HepG2 (cell line): ENCODE measurements at regions not wholly inside any gene's neighbourhood (a gene's known extent, or its start where the extent isn't known, plus 50 kb on each side); places are given as distances from the start of the nearest gene placed in this dataset.

Source experiments
- ATAC-seq: fragments of 200-7000 bp; cut with Tn5 transposase; 3 replicates; pipeline ENCODE4 v1.9.1; 2020; ENCODE audit warnings: mild to moderate bottlenecking, moderate library complexity
- BruUV-seq: library from RNA; stranded (reverse); fragments of 400-500 nt; replicated peaks from 2 replicates; lab custom pipeline; 2021; lab: Mats Ljungman, UMichigan
- CTCF ChIA-PET: fragments of 300-600 bp; formaldehyde crosslinking; extraction: SDS; loops from one replicate; lab custom pipeline; 2021; ENCODE audit warnings: low total read pairs, inconsistent platforms, low intra/inter-chr PET ratio; lab: Yijun Ruan, JAX
- POLR2A ChIA-PET: fragments of 350-600 bp; sonication (Branson Sonifier 250); formaldehyde crosslinking; loops from one replicate; lab custom pipeline; 2020; ENCODE audit warnings: antibody characterized with exemption, inconsistent platforms; lab: Yijun Ruan, JAX
- DNase-seq: peaks from one replicate; pipeline ENCODE4 v3.0.0-alpha.2; 2015; ENCODE audit warnings: low spot score
- FAIRE-seq: peaks from 3 replicates; lab custom pipeline; 2011; peaks lifted over from hg19 to GRCh38; lab: Jason Lieb, UNC
- H2AFZ ChIP-seq: one replicate; pipeline ENCODE4 v1.6.1; 2011; ENCODE audit warnings: low read length, inconsistent platforms
- H3K27ac ChIP-seq: fragments of 300-600 bp; 3 replicates; pipeline ENCODE4 v1.8.0; 2011; ENCODE audit warnings: mixed run types, mild to moderate bottlenecking, mixed read lengths, low read length, inconsistent platforms; ENCODE audit not compliant: insufficient read depth; ENCODE audit errors: extremely low read length
- H3K27me3 ChIP-seq, 2 experiments: fragments of 200-600 bp in 1 of 2; 2 replicates in 1 of 2; 3 replicates in 1 of 2; pipeline versions ENCODE4 v1.6.0 to v1.8.0; 2011; ENCODE audit warnings: low read length in 2 of 2, mild to moderate bottlenecking in 2 of 2, moderate library complexity in 2 of 2, inconsistent platforms in 1 of 2; ENCODE audit not compliant: insufficient read depth in 2 of 2, control insufficient read depth in 1 of 2
- H3K36me3 ChIP-seq, 2 experiments: fragments of 200-600 bp in 1 of 2; replicated peaks in 1 of 2; 2 replicates in 1 of 2; 3 replicates in 1 of 2; pipeline versions ENCODE4 v1.5.1 to v1.8.0; 2011; ENCODE audit warnings: low read length in 2 of 2, inconsistent platforms in 1 of 2; ENCODE audit not compliant: insufficient read depth in 2 of 2, control insufficient read depth in 1 of 2
- H3K4me1 ChIP-seq: 2 replicates; pipeline ENCODE4 v1.5.1; 2012; ENCODE audit warnings: low read length, inconsistent platforms; ENCODE audit not compliant: insufficient read depth
- H3K4me2 ChIP-seq: 2 replicates; pipeline ENCODE4 v1.6.0; 2011; ENCODE audit warnings: low read depth, low read length, inconsistent platforms
- H3K4me3 ChIP-seq, 3 experiments: fragments of 200-600 bp in 1 of 3; sonication (generic), shearing (Covaris generic) in 1 of 3; replicated peaks in 1 of 3; 2 replicates each; pipeline ENCODE4 v1.5.1; 2011 to 2016; ENCODE audit warnings: low read length in 3 of 3, inconsistent platforms in 2 of 3, low read depth in 2 of 3, mild to moderate bottlenecking in 2 of 3, control low read depth in 1 of 3, mixed read lengths in 1 of 3; ENCODE audit not compliant: insufficient read depth in 1 of 3
- H3K79me2 ChIP-seq: one replicate; pipeline ENCODE4 v1.6.1; 2011; ENCODE audit warnings: low read length, inconsistent platforms; ENCODE audit not compliant: insufficient read depth
- H3K9ac ChIP-seq: 2 replicates; pipeline ENCODE4 v1.6.0; 2011; ENCODE audit warnings: mild to moderate bottlenecking, low read depth, low read length, inconsistent platforms; ENCODE audit not compliant: insufficient read depth
- H3K9me3 ChIP-seq: 2 replicates; pipeline ENCODE4 v1.5.1; 2012; ENCODE audit warnings: mild to moderate bottlenecking, low read length
- H4K20me1 ChIP-seq: 2 replicates; pipeline ENCODE4 v1.6.0; 2011; ENCODE audit warnings: inconsistent platforms, mild to moderate bottlenecking, low read length, moderate library complexity; ENCODE audit not compliant: insufficient read depth
- HDAC6 ChIP-seq: fragments of 200-600 bp; sonication (generic); IDR thresholded peaks from 2 replicates; pipeline ENCODE4 v1.7.0; 2017; ENCODE audit warnings: mild to moderate bottlenecking, antibody characterized with exemption, low read length, low read depth
- MEIS2 ChIP-seq: sonication (generic); formaldehyde crosslinking; IDR thresholded peaks from 2 replicates; pipeline ENCODE4 v1.9.0; 2021; ENCODE audit warnings: mild to moderate bottlenecking, missing genetic modification reagents
- WGBS: methylation state at CpG from one replicate; pipeline ENCODE4 v1.1.6; 2017; ENCODE audit warnings: low lambda C conversion rate; 5-methylcytosine and 5-hydroxymethylcytosine counted together
- in situ Hi-C: cut with HindIII; loops from 2 replicates; pipeline ENCODE4 v1.10.0; 2017; ENCODE audit warnings: low pct_unique_long_range_greater_than_20kb; ENCODE audit not compliant: extremely low pct_ligation_motif_present
- intact Hi-C: fragments of 100-400 bp; cut with micrococcal nuclease; formaldehyde crosslinking; loops from one replicate; pipeline ENCODE4 v1.10.0; 2022; ENCODE audit not compliant: unreplicated experiment
- TF ChIP-seq, protein P1 (sequence below): sonication (generic); formaldehyde crosslinking; IDR thresholded peaks from 2 replicates; pipeline ENCODE4 v1.4.0; 2020; ENCODE audit warnings: mild to moderate bottlenecking, missing genetic modification reagents
- TF ChIP-seq, protein P2 (sequence below): sonication (generic); formaldehyde crosslinking; IDR thresholded peaks from 2 replicates; pipeline ENCODE4 v1.4.0; 2020; ENCODE audit warnings: missing genetic modification reagents

DNA sequence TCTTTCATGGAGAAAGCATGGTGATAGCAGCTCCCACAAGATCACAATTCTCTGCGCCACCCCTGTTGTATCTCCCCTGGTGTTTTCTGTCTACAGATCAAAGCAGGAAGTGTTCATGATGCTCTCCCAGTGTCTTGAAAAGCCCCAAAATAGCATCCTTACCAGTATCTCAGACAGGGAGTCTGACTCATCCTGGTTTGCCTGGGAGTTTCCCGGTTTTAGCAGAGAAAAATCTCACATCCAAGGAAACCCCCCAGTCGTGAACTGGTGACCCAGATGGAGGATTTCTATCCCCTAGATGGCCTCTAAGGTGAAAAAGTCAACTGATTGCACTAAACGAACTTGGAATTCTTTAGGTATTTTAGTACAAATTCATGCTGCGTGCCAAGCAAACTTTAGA lies 64.3 kb upstream of the NR0B1 start:
- Histone ChIP-seq H3K36me3 (no peaks in the 10 kb centered on the region), H3K9ac (no peak overlapping the region), H3K9me3 (no peaks in the 10 kb centered on the region), H4K20me1 (no peaks in the 10 kb centered on the region), H3K4me2 (no peak overlapping the region), H3K27me3 (no peaks in the 10 kb centered on the region; a peak in 1 of 5 replicates), H3K27ac (no peak overlapping the region), H3K4me1 (no peaks in the 10 kb centered on the region), H2AFZ (no peak overlapping the region), H3K79me2 (no peaks in the 10 kb centered on the region), H3K4me3 (no peak overlapping the region)
- no TSS peak for BruUV-seq
- WGBS = 0% methylated on average over 4 of the region's 5 CpGs
- ATAC-seq (no peak), FAIRE-seq (no peak), DNase-seq (no peak)
- intact Hi-C loops (no loop called here), in situ Hi-C loops (no loop called here)
- TF ChIP-seq MEIS2 (CRISPR knock-in tag) = no peak
- TF ChIP-seq, protein P1, sequence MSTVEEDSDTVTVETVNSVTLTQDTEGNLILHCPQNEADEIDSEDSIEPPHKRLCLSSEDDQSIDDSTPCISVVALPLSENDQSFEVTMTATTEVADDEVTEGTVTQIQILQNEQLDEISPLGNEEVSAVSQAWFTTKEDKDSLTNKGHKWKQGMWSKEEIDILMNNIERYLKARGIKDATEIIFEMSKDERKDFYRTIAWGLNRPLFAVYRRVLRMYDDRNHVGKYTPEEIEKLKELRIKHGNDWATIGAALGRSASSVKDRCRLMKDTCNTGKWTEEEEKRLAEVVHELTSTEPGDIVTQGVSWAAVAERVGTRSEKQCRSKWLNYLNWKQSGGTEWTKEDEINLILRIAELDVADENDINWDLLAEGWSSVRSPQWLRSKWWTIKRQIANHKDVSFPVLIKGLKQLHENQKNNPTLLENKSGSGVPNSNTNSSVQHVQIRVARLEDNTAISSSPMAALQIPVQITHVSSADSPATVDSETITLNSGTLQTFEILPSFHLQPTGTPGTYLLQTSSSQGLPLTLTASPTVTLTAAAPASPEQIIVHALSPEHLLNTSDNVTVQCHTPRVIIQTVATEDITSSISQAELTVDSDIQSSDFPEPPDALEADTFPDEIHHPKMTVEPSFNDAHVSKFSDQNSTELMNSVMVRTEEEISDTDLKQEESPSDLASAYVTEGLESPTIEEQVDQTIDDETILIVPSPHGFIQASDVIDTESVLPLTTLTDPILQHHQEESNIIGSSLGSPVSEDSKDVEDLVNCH (CRISPR knock-in tag) = no peak
- TF ChIP-seq, protein P2, sequence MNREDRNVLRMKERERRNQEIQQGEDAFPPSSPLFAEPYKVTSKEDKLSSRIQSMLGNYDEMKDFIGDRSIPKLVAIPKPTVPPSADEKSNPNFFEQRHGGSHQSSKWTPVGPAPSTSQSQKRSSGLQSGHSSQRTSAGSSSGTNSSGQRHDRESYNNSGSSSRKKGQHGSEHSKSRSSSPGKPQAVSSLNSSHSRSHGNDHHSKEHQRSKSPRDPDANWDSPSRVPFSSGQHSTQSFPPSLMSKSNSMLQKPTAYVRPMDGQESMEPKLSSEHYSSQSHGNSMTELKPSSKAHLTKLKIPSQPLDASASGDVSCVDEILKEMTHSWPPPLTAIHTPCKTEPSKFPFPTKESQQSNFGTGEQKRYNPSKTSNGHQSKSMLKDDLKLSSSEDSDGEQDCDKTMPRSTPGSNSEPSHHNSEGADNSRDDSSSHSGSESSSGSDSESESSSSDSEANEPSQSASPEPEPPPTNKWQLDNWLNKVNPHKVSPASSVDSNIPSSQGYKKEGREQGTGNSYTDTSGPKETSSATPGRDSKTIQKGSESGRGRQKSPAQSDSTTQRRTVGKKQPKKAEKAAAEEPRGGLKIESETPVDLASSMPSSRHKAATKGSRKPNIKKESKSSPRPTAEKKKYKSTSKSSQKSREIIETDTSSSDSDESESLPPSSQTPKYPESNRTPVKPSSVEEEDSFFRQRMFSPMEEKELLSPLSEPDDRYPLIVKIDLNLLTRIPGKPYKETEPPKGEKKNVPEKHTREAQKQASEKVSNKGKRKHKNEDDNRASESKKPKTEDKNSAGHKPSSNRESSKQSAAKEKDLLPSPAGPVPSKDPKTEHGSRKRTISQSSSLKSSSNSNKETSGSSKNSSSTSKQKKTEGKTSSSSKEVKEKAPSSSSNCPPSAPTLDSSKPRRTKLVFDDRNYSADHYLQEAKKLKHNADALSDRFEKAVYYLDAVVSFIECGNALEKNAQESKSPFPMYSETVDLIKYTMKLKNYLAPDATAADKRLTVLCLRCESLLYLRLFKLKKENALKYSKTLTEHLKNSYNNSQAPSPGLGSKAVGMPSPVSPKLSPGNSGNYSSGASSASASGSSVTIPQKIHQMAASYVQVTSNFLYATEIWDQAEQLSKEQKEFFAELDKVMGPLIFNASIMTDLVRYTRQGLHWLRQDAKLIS = no peak
- no peak for TF ChIP-seq HDAC6
- POLR2A ChIA-PET = no interaction called here
- CTCF ChIA-PET = no interaction called here
